ENCODE measurements at regions not wholly inside any gene's neighbourhood (a gene's known extent, or its start where the extent isn't known, plus 50 kb on each side); places are given as distances from the start of the nearest gene placed in this dataset.
"Not testable (repeated sequence)": the region's sequence is repeated elsewhere in the genome, so short reads cannot be mapped to it uniquely, and the experiment has no call there.

DNA sequence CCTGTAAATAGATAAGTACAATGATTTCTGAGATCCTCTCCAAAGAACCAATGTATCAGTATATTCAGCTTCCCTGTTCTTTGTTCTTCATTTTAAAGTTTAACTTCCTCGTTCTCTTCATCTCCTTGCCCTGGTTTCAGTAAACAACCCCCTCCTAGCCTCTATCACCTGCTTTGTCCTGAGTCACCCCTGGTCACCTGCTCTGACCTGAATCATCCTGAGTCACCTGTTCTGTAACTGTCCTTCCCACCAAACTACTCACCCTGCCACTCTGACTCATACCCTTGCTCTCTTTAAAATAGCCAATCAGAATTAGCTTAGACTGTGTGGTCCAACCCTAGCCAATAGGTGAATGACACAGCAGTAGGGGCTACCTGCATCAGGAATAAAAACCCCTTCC is 313.0 kb upstream of the LRRC3B start:
- not testable (repeated sequence) for TF ChIP-seq RELA (CRISPR knock-in tag; IDR thresholded peaks at IDR 0.05); TBL1XR1 (IDR thresholded peaks at IDR 0.05; ENCODE audit: borderline replicate concordance, low read length, partially characterized antibody); MED8 (CRISPR knock-in tag; IDR thresholded peaks at IDR 0.05; ENCODE audit: insufficient replicate concordance); FOXO1 (CRISPR knock-in tag; IDR thresholded peaks at IDR 0.05); PHB2 (IDR thresholded peaks at IDR 0.05; ENCODE audit: partially characterized antibody); SP5 (CRISPR knock-in tag; IDR thresholded peaks at IDR 0.05; ENCODE audit: borderline replicate concordance, low read depth); FOXA3 (CRISPR knock-in tag; IDR thresholded peaks at IDR 0.05); POLR2AphosphoS5 (IDR thresholded peaks at IDR 0.05; ENCODE audit: low read depth, low read length)
- TF ChIP-seq, protein P1, sequence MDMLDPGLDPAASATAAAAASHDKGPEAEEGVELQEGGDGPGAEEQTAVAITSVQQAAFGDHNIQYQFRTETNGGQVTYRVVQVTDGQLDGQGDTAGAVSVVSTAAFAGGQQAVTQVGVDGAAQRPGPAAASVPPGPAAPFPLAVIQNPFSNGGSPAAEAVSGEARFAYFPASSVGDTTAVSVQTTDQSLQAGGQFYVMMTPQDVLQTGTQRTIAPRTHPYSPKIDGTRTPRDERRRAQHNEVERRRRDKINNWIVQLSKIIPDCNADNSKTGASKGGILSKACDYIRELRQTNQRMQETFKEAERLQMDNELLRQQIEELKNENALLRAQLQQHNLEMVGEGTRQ (IDR thresholded peaks at IDR 0.05; ENCODE audit: low read depth, low read length), result not testable (repeated sequence)
- TF ChIP-seq, protein P1 (CRISPR knock-in tag; IDR thresholded peaks at IDR 0.05; ENCODE audit: borderline replicate concordance), result not testable (repeated sequence)
- TF ChIP-seq, protein P2, sequence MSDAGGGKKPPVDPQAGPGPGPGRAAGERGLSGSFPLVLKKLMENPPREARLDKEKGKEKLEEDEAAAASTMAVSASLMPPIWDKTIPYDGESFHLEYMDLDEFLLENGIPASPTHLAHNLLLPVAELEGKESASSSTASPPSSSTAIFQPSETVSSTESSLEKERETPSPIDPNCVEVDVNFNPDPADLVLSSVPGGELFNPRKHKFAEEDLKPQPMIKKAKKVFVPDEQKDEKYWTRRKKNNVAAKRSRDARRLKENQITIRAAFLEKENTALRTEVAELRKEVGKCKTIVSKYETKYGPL (CRISPR knock-in tag; IDR thresholded peaks at IDR 0.05), result not testable (repeated sequence)

Measured in HepG2 (cell line).